HEK293T (cell line): ENCODE measurements at regions not wholly inside any gene's neighbourhood (a gene's known extent, or its start where the extent isn't known, plus 50 kb on each side); places are given as distances from the start of the nearest gene placed in this dataset.

Experiments used
- CTCF ChIA-PET: fragments of 350-600 bp; formaldehyde crosslinking; extraction: SDS; loops from one replicate; lab custom pipeline; 2021; ENCODE audit warnings: antibody characterized with exemption, inconsistent platforms; lab: Yijun Ruan, JAX
- POLR2A ChIA-PET: fragments of 350-600 bp; formaldehyde crosslinking; extraction: SDS; loops from one replicate; lab custom pipeline; 2020; ENCODE audit warnings: antibody characterized with exemption, inconsistent platforms; lab: Yijun Ruan, JAX
- DNase-seq: peaks from one replicate; pipeline ENCODE4 v3.0.0; 2012; ENCODE audit warnings: mixed read lengths; ENCODE audit errors: extremely low spot score
- ARNT ChIP-seq: fragments of 450-650 bp; IDR thresholded peaks from 2 replicates; pipeline ENCODE4 v1.6.1; 2017; ENCODE audit warnings: mild to moderate bottlenecking
- BHLHE40 ChIP-seq: fragments of 450-650 bp; IDR thresholded peaks from 2 replicates; pipeline ENCODE4 v1.6.1; 2016; ENCODE audit warnings: mild to moderate bottlenecking, moderate library complexity, borderline replicate concordance
- CTBP1 ChIP-seq: fragments of 450-650 bp; IDR thresholded peaks from 2 replicates; pipeline ENCODE4 v1.6.1; 2016; ENCODE audit warnings: borderline replicate concordance
- ELF4 ChIP-seq: fragments of 450-650 bp; IDR thresholded peaks from 2 replicates; pipeline ENCODE4 v1.6.1; 2017; ENCODE audit warnings: antibody characterized with exemption
- FOXA1 ChIP-seq: fragments of 450-650 bp; IDR thresholded peaks from 2 replicates; pipeline ENCODE4 v1.6.1; 2016; ENCODE audit warnings: mild to moderate bottlenecking
- FOXK2 ChIP-seq: fragments of 450-650 bp; IDR thresholded peaks from 2 replicates; pipeline ENCODE4 v1.6.1; 2016; ENCODE audit warnings: mild to moderate bottlenecking
- FOXM1 ChIP-seq: fragments of 450-650 bp; IDR thresholded peaks from 2 replicates; pipeline ENCODE4 v1.6.1; 2017; ENCODE audit warnings: mild to moderate bottlenecking, borderline replicate concordance
- HDGF ChIP-seq: fragments of 450-650 bp; IDR thresholded peaks from 2 replicates; pipeline ENCODE4 v1.6.1; 2017; ENCODE audit warnings: antibody characterized with exemption, borderline replicate concordance
- L3MBTL2 ChIP-seq: fragments of 450-650 bp; conservative IDR thresholded peaks from 2 replicates; pipeline ENCODE4 v1.6.1; 2016; ENCODE audit warnings: mild to moderate bottlenecking
- LEF1 ChIP-seq: fragments of 450-650 bp; IDR thresholded peaks from 2 replicates; pipeline ENCODE4 v1.6.1; 2017; ENCODE audit warnings: mild to moderate bottlenecking, borderline replicate concordance
- NFRKB ChIP-seq: fragments of 450-650 bp; IDR thresholded peaks from 2 replicates; pipeline ENCODE4 v1.6.1; 2016; ENCODE audit warnings: mild to moderate bottlenecking, moderate library complexity
- SP1 ChIP-seq: fragments of 450-650 bp; IDR thresholded peaks from 2 replicates; pipeline ENCODE4 v1.6.1; 2017
- SUZ12 ChIP-seq: fragments of 450-650 bp; IDR thresholded peaks from 2 replicates; pipeline ENCODE4 v1.6.1; 2016; ENCODE audit warnings: mild to moderate bottlenecking
- TARDBP ChIP-seq: fragments of 450-650 bp; IDR thresholded peaks from 2 replicates; pipeline ENCODE4 v1.6.1; 2016
- ZNF384 ChIP-seq: fragments of 450-650 bp; IDR thresholded peaks from 2 replicates; pipeline ENCODE4 v1.6.1; 2016
- TF ChIP-seq, protein P1 (sequence below): fragments of 450-650 bp; IDR thresholded peaks from 2 replicates; pipeline ENCODE4 v1.6.1; 2016

DNA sequence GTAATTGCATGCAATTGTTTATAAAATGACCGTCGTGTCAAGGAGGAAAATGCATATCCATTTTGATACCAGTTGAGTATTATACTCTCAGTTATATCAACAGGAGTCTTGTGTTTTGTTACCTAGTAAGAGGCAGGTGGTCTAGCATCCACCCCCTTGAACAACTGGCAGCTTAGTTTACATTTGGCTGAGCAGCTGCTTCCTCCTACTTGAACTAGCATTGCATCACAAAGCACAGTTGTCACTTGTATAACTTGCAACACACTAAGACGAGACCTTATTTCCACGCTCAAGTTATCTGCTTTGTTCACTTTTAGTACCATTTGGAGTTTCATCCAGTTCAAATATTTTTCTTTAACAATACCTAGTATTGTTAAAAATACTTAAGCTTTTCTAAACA, 75.4 kb upstream of the UBE2E3 start:
- TF ChIP-seq TARDBP (no peak), HDGF (no peak), SUZ12 (no peak), SP1 (no peak), FOXM1 (no peak), ARNT (no peak), ZNF384 (no peak), BHLHE40 (no peak), ELF4 (no peak), FOXK2 (no peak), LEF1 (no peak), L3MBTL2 (no peak), NFRKB (no peak), FOXA1 (no peak), CTBP1 (no peak)
- TF ChIP-seq, protein P1, sequence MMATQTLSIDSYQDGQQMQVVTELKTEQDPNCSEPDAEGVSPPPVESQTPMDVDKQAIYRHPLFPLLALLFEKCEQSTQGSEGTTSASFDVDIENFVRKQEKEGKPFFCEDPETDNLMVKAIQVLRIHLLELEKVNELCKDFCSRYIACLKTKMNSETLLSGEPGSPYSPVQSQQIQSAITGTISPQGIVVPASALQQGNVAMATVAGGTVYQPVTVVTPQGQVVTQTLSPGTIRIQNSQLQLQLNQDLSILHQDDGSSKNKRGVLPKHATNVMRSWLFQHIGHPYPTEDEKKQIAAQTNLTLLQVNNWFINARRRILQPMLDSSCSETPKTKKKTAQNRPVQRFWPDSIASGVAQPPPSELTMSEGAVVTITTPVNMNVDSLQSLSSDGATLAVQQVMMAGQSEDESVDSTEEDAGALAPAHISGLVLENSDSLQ, result no peak
- CTCF ChIA-PET, result no interaction called here
- POLR2A ChIA-PET, result no interaction called here
- no peak for DNase-seq

- no peak for TF ChIP-seq ZNF384
- no peak for TF ChIP-seq NFRKB
- no peak for TF ChIP-seq LEF1
- no peak for TF ChIP-seq ARNT
- TF ChIP-seq, protein P1, result no peak
- TF ChIP-seq L3MBTL2, result no peak
- TF ChIP-seq SUZ12, result no peak
- no peak for TF ChIP-seq SP1
- no peak for TF ChIP-seq ELF4
- no peak for TF ChIP-seq TARDBP
- TF ChIP-seq FOXK2, result no peak
- no peak for TF ChIP-seq FOXA1
- ChIA-PET POLR2A (no interaction called here), CTCF (no interaction called here)
- DNase-seq, result no peak
Observed at GRCh38 chr2:180901331-180901730, 79.1 kb upstream of the UBE2E3 start.

- CTCF ChIA-PET, result no interaction called here
- no peak for DNase-seq
- TF ChIP-seq FOXA1, result no peak
- no peak for TF ChIP-seq ELF4
- no peak for TF ChIP-seq FOXK2
- TF ChIP-seq LEF1, result no peak
- no peak for TF ChIP-seq ZNF384
- TF ChIP-seq SUZ12, result no peak
- no peak for TF ChIP-seq FOXM1
- no peak for TF ChIP-seq TARDBP
- TF ChIP-seq L3MBTL2, result no peak
- POLR2A ChIA-PET, result no interaction called here
Observed at GRCh38 chr2:180893752-180894151, 86.7 kb upstream of the UBE2E3 start.

DNA sequence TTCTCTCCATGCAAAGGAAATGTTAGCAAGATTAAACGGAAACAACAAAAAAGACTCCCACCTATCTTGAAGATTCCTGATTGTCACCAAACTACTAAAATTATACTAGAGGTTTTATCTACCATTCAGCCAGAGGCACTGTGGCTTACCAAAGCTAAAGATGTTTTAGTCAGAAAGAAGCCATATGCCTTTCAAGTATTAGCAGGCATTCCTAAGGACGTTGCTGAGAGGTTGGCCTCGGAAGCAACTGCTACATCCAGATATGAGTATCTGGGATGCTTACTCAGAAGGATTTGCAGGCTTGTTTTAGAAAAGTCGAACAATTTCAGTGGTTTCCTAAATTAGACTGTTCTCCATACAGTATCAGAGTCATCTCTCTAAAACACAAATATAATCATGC, 88.3 kb upstream of the UBE2E3 start:
- ChIA-PET POLR2A (no interaction called here), CTCF (no interaction called here)
- TF ChIP-seq TARDBP, result no peak
- no peak for TF ChIP-seq ZNF384
- no peak for TF ChIP-seq L3MBTL2
- TF ChIP-seq SUZ12, result no peak
- no peak for TF ChIP-seq LEF1
- no peak for TF ChIP-seq CTBP1
- TF ChIP-seq HDGF, result no peak
- TF ChIP-seq ARNT, result no peak
- TF ChIP-seq, protein P1, result no peak
- TF ChIP-seq FOXA1, result no peak
- no peak for TF ChIP-seq ELF4
- no peak for TF ChIP-seq FOXM1
- DNase-seq, result no peak

GRCh38 chr2:180891360-180891759, 89.0 kb upstream of the UBE2E3 start:
- CTCF ChIA-PET, result no interaction called here
- DNase-seq, result no peak

GRCh38 chr2:180890781-180891180, 89.6 kb upstream of the UBE2E3 start:
- DNase-seq, result no peak
- TF ChIP-seq TARDBP (no peak), SUZ12 (no peak), L3MBTL2 (no peak)
- TF ChIP-seq, protein P1, result no peak
- ChIA-PET CTCF (no interaction called here), POLR2A (no interaction called here)

More at GRCh38 chr2:180891360-180891759, 89.0 kb upstream of the UBE2E3 start:
- TF ChIP-seq, protein P1, result no peak
- no peak for TF ChIP-seq ARNT
- TF ChIP-seq ZNF384, result no peak
- no peak for TF ChIP-seq SUZ12
- TF ChIP-seq FOXM1, result no peak
- TF ChIP-seq L3MBTL2, result no peak
- no peak for TF ChIP-seq TARDBP
- no peak for TF ChIP-seq FOXK2
- no peak for TF ChIP-seq FOXA1
- TF ChIP-seq ELF4, result no peak
- no peak for TF ChIP-seq HDGF
- POLR2A ChIA-PET, result no interaction called here
